Activated CD4-positive, alpha-beta T cell treated with anti-CD3 and anti-CD28 coated beads, Interleukin-2, Interleukin-4, amounts not matched to agents 100 ng/mL and 50 ng/mL, durations not matched to agents 16 hours and 8 hours (primary cell): ENCODE measurements at regions not wholly inside any gene's neighbourhood (a gene's known extent, or its start where the extent isn't known, plus 50 kb on each side); places are given as distances from the start of the nearest gene placed in this dataset.
"Not testable (repeated sequence)": the region's sequence is repeated elsewhere in the genome, so short reads cannot be mapped to it uniquely, and the experiment has no call there.

Source experiments
- DNase-seq: peaks from one replicate; pipeline ENCODE4 v3.0.0-alpha.2; 2020; ENCODE audit warnings: low spot score

DNA sequence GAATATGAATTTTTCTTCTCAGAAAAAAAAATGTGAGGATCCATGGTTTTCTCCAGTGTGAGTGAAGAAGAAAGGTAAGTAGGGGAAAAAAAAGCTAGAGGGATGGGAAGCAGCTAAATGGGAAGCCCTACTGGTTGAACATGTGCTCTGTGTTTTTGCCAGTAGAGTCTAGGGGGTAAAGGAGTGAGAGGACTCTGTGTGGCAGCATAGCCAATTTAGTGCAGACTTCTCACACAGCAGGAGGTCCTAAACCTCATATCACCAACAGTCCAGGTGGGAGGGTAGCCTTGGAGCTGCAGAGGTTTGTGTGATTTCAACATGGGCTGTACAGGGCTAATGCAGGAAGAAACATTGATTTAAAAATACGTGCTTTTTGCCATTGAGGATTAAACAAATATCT is 334.5 kb upstream of the SPHKAP start:
- DNase-seq: no peak

DNA sequence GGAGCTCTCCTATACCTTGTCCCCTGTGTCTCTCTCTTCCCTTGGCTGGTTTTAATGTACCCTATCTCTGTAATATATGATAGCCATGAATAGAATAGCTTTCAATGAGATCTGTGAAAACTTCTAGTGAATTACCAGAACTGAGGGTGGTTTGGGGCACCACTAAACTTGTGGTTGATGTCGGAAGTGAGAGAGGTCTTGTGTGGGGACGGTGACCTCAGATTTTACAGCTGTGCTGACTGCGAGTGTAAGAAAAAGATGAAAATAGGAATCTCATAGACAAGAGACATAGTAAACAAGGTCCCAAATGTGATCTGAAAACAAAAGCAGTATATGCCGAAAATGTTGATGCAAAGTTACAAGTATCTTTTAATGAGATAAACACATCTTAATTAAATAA is 332.0 kb upstream of the SPHKAP start:
- DNase-seq: not testable (repeated sequence)

DNA sequence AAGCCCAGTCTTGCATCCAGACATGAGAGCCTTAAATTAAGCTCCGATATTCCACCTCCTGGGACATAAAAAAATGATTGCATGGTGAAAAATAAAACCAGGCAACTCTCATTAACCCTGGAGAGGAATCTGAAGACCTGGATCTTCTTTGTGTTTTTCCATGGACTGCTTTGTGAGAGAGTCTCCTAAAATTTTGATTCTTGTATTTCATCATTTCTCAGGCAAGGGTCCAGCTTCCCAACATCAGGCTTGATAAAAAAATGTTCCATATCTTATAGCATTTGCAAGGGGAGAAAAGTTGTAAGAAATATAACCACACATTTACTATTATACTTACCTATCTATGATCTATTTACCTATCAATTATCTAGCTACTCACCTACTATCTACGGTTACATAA is 327.5 kb upstream of the SPHKAP start:
- no peak for DNase-seq

GRCh38 chr2:228507870-228508269 is 326.4 kb upstream of the SPHKAP start:
- no peak for DNase-seq

- no peak for DNase-seq
Observed at GRCh38 chr2:228507231-228507824, 325.8 kb upstream of the SPHKAP start.

GRCh38 chr2:228503731-228504130 is 322.2 kb upstream of the SPHKAP start:
- no peak for DNase-seq

DNA sequence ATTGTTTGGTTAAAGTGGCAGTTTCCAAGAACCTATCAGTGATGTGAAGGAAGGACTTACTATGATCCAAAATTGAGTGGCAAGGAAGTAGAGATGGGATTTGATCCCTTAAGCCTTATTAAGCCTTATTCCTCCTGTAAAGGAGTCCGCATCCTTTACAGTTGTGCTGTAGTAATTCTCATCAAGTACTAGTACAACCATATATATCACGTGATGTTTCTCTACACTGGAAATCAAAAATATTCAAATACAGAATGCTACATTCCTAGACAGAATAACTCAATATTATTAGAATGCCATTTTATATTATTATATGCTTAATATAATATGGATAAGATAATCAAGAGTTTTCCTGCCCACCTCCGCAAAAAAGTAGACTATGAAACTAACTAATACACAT is 312.4 kb upstream of the SPHKAP start:
- DNase-seq: no peak

- DNase-seq: no peak
Observed at GRCh38 chr2:228479014-228479413, 297.5 kb upstream of the SPHKAP start.

DNA sequence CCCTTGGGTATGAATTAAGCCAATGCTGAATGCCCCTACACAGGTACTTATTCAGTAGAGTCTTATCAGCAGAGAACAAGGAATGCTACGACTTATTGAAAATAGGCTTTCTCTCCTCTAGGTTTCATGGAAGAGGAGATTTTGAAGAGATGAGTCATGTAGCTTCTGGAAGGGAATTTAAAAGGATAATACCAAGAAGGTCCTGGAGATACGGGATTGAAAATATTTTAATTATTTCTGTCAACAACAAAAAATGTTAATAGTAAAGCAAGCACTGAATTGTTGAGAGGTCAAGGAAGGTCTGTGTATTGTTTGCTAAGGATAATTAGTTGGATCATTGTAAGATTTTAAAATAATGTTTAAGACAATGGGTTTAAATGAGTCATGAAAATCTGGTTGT is 293.0 kb upstream of the SPHKAP start:
- DNase-seq: no peak

DNA sequence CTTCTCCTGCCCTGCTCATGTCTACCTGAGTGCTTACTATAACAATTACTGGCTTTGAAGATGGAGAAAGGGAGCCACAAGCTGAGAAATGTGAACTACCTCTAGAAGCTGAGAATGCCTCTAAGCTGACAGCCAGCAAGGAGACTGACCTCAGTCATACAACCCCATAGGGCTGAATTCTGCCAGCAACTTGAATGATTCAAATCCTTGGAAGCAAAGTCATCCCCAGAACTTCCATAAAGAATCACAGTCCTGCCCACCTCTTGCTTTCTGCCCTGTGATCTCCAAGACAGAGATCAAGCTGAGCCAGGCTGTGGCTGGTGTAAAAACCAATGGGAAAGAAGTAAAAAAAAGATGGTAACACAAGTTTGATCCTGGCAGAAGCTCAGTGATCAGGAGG is 288.2 kb upstream of the SPHKAP start:
- DNase-seq: no peak

- DNase-seq: no peak
Observed at GRCh38 chr2:228466851-228467250, 285.4 kb upstream of the SPHKAP start.

DNA sequence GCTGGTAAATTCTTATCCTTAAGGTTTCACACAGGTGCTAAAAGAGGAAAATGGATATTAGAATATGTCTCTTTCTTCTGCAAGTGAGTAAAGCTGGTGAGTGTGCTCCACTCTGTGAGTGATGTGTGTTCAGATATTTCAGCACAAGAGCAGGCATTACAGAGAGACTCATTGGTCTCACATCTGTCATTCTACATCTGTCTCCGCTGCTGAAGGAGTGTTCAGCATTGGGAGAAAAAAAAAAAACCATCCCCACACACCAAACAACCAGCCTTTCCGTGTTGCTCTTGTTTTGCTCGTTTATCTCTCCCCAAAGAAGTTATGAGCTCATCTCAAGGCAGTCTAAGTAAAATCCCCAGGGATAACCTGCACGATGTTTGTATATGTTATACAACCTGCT is 283.9 kb upstream of the SPHKAP start:
- DNase-seq: no peak

GRCh38 chr2:228458364-228458763 is 276.9 kb upstream of the SPHKAP start:
- no peak for DNase-seq

DNA sequence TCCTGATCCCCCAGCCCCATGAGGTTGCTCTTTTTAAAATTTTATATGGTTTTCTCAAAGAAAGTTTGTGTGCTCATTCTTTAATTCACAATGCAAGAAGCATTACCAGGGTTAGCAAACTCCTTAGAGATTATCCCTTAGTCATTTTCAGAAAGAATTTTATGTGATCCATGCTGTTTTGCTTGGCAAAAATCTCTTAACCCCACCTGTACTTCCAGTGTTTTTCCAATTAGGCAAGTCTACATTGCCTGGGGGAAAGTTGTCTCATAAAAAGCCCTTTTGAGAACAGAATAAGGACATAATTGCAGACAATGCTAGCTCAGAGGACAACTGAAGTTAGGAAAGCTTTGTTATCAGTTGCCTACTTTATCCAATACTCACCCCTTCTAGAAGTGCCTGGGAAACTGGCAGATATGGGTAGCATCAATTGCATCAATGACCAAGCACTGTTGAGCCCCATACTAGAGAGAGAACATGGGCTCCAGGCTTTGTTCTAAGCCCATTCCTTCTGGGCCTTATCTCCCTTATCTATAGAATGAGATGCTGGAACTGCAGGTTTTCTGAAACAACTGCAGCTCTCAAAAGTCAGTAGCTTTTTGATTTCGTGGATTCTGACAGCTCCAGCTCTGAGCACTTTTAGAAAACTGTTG is 265.9 kb upstream of the SPHKAP start:
- no peak for DNase-seq

DNA sequence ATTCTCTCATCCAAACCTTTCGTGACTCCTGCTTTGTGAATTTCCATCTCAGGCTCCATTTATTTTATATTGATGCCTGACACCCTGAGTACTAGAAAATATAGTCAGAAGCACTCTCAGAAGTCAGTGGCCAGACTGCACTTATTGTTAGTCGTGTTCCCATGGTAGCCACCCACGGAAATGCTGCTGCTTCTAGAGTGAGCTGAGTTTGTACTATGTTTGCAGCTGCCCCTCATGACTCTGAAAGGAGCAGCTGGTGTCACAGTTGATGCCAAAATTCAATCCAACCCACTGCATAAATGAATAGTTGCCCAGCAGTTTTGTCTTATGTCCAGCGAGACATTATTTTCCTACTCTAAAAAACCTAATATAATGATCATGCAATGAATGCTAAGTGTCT is 265.2 kb upstream of the SPHKAP start:
- DNase-seq: no peak

DNA sequence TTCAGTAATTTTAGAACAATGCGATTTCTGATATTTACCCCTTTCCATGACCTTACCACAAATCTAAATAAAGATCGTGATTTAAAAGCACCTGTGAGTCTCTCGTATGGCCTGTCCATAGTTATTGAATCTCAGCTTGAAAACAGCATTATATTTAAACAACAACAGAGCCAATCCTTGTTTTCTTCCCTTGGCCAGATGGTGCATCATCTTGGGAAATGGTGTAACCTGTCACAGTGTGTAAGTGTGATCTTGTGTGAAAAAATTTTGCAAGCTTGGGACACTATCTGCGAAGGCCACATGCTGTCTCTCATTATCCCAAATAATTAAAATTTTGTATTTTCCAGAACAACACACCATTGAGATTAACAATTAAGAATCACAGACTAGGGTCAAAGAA is 262.7 kb upstream of the SPHKAP start:
- no peak for DNase-seq

DNA sequence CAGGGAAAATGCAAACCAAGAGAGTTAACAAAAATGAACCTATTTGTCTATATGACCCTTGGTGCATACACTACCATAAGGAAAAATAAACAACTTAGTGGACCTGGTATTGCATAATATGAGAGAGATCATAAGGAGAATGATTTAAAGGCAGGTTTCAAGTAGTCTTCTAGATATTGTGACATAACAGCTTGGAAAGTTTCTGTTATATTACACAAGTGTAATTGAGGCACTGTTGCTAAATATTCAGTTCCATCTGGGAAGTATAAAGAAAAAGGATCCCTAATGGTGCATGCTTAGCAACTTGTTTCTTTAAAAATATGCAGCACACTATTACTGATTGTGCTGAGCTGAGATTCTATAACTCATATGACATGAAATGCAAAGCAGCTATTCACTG is 252.2 kb upstream of the SPHKAP start:
- no peak for DNase-seq

GRCh38 chr2:228432116-228432515 is 250.6 kb upstream of the SPHKAP start:
- DNase-seq: no peak

DNA sequence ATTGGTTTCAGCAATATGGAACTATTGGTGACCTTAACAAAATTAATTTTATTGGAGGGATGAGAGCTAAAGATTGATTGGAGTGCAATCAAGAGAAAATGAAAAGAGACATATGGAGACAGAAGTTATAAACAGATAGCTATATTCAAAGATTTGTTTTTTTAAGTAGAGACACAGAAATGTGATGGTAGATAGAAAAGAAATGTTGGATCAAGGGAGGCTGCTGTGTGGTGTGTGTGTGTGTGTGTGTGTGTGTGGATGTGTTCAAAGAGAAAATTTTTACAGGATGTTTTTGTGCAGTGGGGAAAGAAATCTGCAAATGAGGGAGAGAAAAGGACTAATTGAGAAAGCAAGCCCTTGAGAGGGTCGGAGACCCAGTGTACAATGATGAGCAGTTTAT is 249.5 kb upstream of the SPHKAP start:
- DNase-seq: no peak

- no peak for DNase-seq
Observed at GRCh38 chr2:228426502-228427216, 245.2 kb upstream of the SPHKAP start.

GRCh38 chr2:228425411-228426060 is 244.0 kb upstream of the SPHKAP start:
- not testable (repeated sequence) for DNase-seq

DNA sequence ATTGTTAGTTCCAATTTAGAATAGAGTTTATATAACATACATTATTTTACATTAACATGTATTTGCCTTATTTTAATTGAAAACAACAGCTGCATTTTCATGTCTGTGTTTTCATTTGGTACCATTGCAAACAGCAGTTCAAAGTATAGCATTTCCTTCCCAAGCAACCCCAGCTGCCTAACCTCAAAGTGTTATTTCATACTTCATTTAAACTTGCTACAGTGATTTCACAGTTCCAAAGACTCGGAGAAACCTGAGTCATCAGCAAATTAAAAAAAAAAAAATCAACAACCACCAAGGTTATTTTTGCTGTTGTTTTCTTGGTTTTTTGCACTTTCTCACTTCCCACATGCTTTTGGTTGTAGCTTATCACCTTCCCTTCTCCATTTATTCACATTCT is 236.5 kb upstream of the SPHKAP start:
- no peak for DNase-seq

DNA sequence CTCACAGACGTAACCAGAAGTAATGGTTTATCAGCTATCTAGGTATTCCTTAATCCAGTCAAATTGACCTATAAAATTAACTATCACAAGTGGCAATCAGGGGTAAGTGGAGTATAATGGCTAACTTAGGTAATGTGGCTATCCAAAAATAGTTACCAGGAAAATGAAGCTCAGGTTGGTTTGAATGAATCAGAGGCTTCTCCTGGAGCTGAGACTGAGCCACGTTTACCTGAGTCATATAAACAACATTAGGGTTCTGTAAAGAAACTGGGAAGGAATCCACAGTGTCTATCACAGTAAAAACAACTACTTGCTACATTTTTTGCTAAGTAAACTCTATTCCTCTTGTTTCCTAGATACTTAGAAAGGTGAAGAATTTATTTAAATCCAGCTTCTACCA is 236.0 kb upstream of the SPHKAP start:
- DNase-seq: no peak
